ENCODE measurements at regions not wholly inside any gene's neighbourhood (a gene's known extent, or its start where the extent isn't known, plus 50 kb on each side); places are given as distances from the start of the nearest gene placed in this dataset.
"Not testable (repeated sequence)": the region's sequence is repeated elsewhere in the genome, so short reads cannot be mapped to it uniquely, and the experiment has no call there.

DNA sequence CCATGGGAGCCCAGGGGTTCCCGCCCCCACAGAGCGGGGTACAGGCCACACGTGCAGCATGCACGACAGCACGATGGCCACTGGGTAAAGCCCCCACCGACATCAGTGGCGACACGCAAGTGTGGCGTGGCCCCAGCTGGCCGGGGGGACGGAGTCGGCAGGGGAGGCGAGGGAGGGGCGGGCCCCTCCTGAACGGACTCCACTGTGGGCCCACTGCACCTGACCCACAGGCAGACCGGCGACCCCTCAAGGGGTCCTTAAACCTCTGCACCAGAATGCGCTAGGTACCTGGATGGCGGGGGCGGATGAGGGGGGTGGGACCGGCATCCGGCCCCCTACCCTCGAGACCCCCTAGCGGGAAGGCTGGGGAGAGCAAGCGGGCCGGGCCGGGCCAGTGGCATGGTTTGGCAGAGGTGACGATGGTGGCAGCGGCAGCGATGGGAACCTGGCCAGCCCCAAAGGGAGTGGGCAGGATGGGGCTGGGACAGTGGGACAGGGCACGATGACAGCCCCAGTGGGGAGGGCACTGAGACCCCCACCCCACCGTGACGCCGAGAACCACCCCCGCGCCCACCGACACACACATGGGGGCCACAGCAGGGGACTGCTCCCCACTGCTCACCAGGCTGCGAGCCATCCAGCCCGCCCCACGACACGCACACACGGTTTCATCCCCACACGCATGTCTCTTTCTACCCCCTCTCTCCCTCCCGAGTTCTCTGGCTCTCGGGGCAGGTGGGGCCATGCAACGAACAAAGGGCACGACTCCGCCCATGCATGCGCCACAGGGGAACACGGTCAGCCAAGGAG is 91.9 kb upstream of the ANKRD30BL start (continued):
- no peak for TF ChIP-seq EP300 (IDR thresholded peaks at IDR 0.05; ENCODE audit: borderline replicate concordance in 1 of 2, low read depth in 1 of 2, low read length in 1 of 2)

DNA sequence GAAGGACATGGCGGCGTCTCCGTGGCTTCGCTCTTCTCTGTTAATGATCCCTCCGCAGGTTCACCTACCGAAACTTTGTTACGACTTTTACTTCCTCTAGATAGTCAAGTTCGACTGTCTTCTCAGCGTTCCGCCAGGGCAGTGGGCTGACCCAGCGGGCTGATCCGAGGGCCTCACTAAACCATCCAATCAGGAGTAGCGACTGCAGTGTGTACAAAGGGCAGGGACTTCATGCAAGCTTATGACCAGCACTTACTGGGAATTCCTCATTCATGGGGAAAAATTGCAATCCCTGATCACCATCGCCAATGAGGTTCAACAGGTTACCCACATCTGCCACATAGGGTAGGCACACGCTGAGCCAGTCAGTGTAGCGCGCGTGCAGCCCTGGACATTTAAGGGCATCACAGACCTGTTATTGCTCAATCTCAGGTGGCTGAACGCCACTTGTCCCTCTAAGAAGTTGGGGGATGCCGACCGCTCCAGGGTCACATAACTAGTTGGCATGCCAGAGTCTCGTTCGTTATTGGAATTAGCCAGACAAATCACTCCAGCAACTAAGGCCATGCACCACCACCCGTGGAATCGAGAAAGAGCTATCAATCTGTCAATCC is 92.7 kb upstream of the ANKRD30BL start:
- H2AFZ ChIP-seq (ENCODE audit: low read depth); DNase-seq; H3K27me3 ChIP-seq (ENCODE audit: insufficient read depth); H3K9me2 ChIP-seq; H4K20me1 ChIP-seq (ENCODE audit: insufficient read depth); H3F3A ChIP-seq (replicated peaks; ENCODE audit: insufficient read depth); H3K9ac ChIP-seq; H3K4me1 ChIP-seq (ENCODE audit: control insufficient read depth in 1 of 2, insufficient read depth in 2 of 2, low read depth in 1 of 2, low read length in 1 of 2); CTCF ChIA-PET; POLR2A ChIA-PET; H3K27ac ChIP-seq (ENCODE audit: low read depth in 2 of 2, low read length in 1 of 2); H3K9me3 ChIP-seq; H3K4me3 ChIP-seq (ENCODE audit: low read depth in 2 of 2, low read length in 1 of 2); H3K4me2 ChIP-seq; H3K36me3 ChIP-seq (replicated peaks in 1 of 2; ENCODE audit: control insufficient read depth in 1 of 2, insufficient read depth in 2 of 2, low read length in 1 of 2); H3K79me2 ChIP-seq (ENCODE audit: insufficient read depth): not testable (repeated sequence)
- 79% methylated on average over 20 of the region's 25 CpGs for WGBS (ENCODE audit: low lambda C conversion rate)

DNA sequence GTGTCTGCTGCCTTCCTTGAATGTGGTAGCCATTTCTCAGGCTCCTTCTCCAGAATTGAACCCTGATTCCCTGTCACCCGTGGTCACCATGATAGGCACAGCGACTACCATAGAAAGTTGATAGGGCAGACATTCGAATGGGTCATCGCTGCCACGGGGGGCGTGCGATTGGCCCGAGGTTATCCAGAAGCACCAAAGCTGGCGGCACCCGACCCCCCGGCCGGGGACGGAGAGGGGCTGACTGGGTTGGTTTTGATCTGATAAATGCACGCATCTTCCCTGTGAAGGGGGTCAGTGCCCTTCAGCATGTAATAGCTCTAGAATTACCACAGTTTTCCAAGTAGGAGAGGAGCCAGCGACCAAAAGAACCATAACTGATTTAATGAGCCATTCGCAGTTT is 94.0 kb upstream of the ANKRD30BL start:
- Histone ChIP-seq H3K36me3 (replicated peaks in 1 of 2; ENCODE audit: control insufficient read depth in 1 of 2, insufficient read depth in 2 of 2, low read length in 1 of 2) (no peaks in the 10 kb centered on the region), H3K9me3 (no peaks in the 10 kb centered on the region), H3K79me2 (ENCODE audit: insufficient read depth) (no peaks in the 10 kb centered on the region), H3K27ac (ENCODE audit: low read depth in 2 of 2, low read length in 1 of 2) (no peak overlapping the region), H3K27me3 (ENCODE audit: insufficient read depth) (no peaks in the 10 kb centered on the region; the same call in 1 of the 2 replicates), H4K20me1 (ENCODE audit: insufficient read depth) (no peaks in the 10 kb centered on the region), H3K9me2 (no peaks in the 10 kb centered on the region), H3F3A (replicated peaks; ENCODE audit: insufficient read depth) (no peaks in the 10 kb centered on the region), H3K4me2 (no peak overlapping the region), H3K4me3 (ENCODE audit: low read depth in 2 of 2, low read length in 1 of 2) (no peak overlapping the region), H3K9ac (no peak overlapping the region), H3K4me1 (ENCODE audit: control insufficient read depth in 1 of 2, insufficient read depth in 2 of 2, low read depth in 1 of 2, low read length in 1 of 2) (no peaks in the 10 kb centered on the region; a peak in 1 of 4 replicates), H2AFZ (ENCODE audit: low read depth) (no peak overlapping the region)
- POLR2A ChIA-PET = no interaction called here
- CTCF ChIA-PET = no interaction called here
- no peak for DNase-seq
- WGBS (ENCODE audit: low lambda C conversion rate) = 66% methylated on average over 15 of the region's 16 CpGs
- TF ChIP-seq GATA2 (CRISPR knock-in tag; IDR thresholded peaks at IDR 0.05) (no peak), TCF12 (IDR thresholded peaks at IDR 0.05) (no peak), FOXM1 (IDR thresholded peaks at IDR 0.05; ENCODE audit: low read depth) (no peak), RAD21 (IDR thresholded peaks at IDR 0.05; ENCODE audit: low read length) (no peak), JUND (IDR thresholded peaks at IDR 0.05) (no peak), RFX5 (IDR thresholded peaks at IDR 0.05; ENCODE audit: low read length) (no peak), MEF2A (IDR thresholded peaks at IDR 0.05; ENCODE audit: borderline replicate concordance, low read depth) (no peak), CHD2 (IDR thresholded peaks at IDR 0.05; ENCODE audit: low read length, partially characterized antibody) (no peak), SIN3A (IDR thresholded peaks at IDR 0.05; ENCODE audit: borderline replicate concordance, low read depth, low read length) (no peak), RCOR1 (IDR thresholded peaks at IDR 0.05; ENCODE audit: low read length) (no peak), TAF1 (IDR thresholded peaks at IDR 0.05; ENCODE audit: borderline replicate concordance, low read depth, low read length) (no peak), FOXJ3 (CRISPR knock-in tag; IDR thresholded peaks at IDR 0.05) (no peak), MXI1 (IDR thresholded peaks at IDR 0.05; ENCODE audit: low read depth, low read length) (no peak), YY1 (IDR thresholded peaks at IDR 0.05; ENCODE audit: low read depth) (no peak)
- TF ChIP-seq, protein P1, sequence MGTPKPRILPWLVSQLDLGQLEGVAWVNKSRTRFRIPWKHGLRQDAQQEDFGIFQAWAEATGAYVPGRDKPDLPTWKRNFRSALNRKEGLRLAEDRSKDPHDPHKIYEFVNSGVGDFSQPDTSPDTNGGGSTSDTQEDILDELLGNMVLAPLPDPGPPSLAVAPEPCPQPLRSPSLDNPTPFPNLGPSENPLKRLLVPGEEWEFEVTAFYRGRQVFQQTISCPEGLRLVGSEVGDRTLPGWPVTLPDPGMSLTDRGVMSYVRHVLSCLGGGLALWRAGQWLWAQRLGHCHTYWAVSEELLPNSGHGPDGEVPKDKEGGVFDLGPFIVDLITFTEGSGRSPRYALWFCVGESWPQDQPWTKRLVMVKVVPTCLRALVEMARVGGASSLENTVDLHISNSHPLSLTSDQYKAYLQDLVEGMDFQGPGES (IDR thresholded peaks at IDR 0.05; ENCODE audit: low read depth, low read length) = no peak
- TF ChIP-seq, protein P2, sequence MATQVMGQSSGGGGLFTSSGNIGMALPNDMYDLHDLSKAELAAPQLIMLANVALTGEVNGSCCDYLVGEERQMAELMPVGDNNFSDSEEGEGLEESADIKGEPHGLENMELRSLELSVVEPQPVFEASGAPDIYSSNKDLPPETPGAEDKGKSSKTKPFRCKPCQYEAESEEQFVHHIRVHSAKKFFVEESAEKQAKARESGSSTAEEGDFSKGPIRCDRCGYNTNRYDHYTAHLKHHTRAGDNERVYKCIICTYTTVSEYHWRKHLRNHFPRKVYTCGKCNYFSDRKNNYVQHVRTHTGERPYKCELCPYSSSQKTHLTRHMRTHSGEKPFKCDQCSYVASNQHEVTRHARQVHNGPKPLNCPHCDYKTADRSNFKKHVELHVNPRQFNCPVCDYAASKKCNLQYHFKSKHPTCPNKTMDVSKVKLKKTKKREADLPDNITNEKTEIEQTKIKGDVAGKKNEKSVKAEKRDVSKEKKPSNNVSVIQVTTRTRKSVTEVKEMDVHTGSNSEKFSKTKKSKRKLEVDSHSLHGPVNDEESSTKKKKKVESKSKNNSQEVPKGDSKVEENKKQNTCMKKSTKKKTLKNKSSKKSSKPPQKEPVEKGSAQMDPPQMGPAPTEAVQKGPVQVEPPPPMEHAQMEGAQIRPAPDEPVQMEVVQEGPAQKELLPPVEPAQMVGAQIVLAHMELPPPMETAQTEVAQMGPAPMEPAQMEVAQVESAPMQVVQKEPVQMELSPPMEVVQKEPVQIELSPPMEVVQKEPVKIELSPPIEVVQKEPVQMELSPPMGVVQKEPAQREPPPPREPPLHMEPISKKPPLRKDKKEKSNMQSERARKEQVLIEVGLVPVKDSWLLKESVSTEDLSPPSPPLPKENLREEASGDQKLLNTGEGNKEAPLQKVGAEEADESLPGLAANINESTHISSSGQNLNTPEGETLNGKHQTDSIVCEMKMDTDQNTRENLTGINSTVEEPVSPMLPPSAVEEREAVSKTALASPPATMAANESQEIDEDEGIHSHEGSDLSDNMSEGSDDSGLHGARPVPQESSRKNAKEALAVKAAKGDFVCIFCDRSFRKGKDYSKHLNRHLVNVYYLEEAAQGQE (IDR thresholded peaks at IDR 0.05; ENCODE audit: low read depth, low read length) = no peak
- TF ChIP-seq, protein P3, sequence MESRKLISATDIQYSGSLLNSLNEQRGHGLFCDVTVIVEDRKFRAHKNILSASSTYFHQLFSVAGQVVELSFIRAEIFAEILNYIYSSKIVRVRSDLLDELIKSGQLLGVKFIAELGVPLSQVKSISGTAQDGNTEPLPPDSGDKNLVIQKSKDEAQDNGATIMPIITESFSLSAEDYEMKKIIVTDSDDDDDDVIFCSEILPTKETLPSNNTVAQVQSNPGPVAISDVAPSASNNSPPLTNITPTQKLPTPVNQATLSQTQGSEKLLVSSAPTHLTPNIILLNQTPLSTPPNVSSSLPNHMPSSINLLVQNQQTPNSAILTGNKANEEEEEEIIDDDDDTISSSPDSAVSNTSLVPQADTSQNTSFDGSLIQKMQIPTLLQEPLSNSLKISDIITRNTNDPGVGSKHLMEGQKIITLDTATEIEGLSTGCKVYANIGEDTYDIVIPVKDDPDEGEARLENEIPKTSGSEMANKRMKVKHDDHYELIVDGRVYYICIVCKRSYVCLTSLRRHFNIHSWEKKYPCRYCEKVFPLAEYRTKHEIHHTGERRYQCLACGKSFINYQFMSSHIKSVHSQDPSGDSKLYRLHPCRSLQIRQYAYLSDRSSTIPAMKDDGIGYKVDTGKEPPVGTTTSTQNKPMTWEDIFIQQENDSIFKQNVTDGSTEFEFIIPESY (IDR thresholded peaks at IDR 0.05; ENCODE audit: borderline replicate concordance, low read depth) = no peak
